ENCODE measurements at regions not wholly inside any gene's neighbourhood (a gene's known extent, or its start where the extent isn't known, plus 50 kb on each side); places are given as distances from the start of the nearest gene placed in this dataset.

- no peak overlapping the region for H3K4me3 Mint-ChIP-seq
- POLR2A ChIA-PET, result no interaction called here
- ATAC-seq (ENCODE audit: low read depth) (no peak), DNase-seq (no peak)
- H3K4me1 Mint-ChIP-seq, result no peaks in the 10 kb centered on the region
- H3K27ac Mint-ChIP-seq, result no peak overlapping the region
- no peaks in the 10 kb centered on the region for H3K27me3 Mint-ChIP-seq
- TF ChIP-seq CTCF (IDR thresholded peaks at IDR 0.05), result no peak
- intact Hi-C loops (cut with micrococcal nuclease), result no loop called here
- CTCF ChIA-PET, result no interaction called here
- H3K36me3 Mint-ChIP-seq (ENCODE audit: low read depth), result no peaks in the 10 kb centered on the region
- no peaks in the 10 kb centered on the region for H3K9me3 Mint-ChIP-seq
These were observed 599.3 kb upstream of the MKI67 start for GRCh38 chr10:128725531-128725930.

GRCh38 chr10:128727114-128727513 is 600.9 kb upstream of the MKI67 start:
- no peaks in the 10 kb centered on the region for H3K36me3 Mint-ChIP-seq (ENCODE audit: low read depth)
- H3K27ac Mint-ChIP-seq, result no peak overlapping the region
- H3K4me1 Mint-ChIP-seq, result no peaks in the 10 kb centered on the region
- no peaks in the 10 kb centered on the region for H3K9me3 Mint-ChIP-seq
- no peak overlapping the region for H3K4me3 Mint-ChIP-seq
- ChIA-PET POLR2A (no interaction called here), CTCF (no interaction called here)
- intact Hi-C loops (cut with micrococcal nuclease), result no loop called here
- DNase-seq (no peak), ATAC-seq (ENCODE audit: low read depth) (no peak)
- TF ChIP-seq CTCF (IDR thresholded peaks at IDR 0.05), result no peak
- no peaks in the 10 kb centered on the region for H3K27me3 Mint-ChIP-seq

GRCh38 chr10:128729910-128730420 is 603.7 kb upstream of the MKI67 start:
- intact Hi-C loops (cut with micrococcal nuclease), result no loop called here
- no peak overlapping the region for H3K4me3 Mint-ChIP-seq
- CTCF ChIA-PET, result no interaction called here
- no peak for DNase-seq
- TF ChIP-seq CTCF (IDR thresholded peaks at IDR 0.05), result no peak
- no peak for ATAC-seq (ENCODE audit: low read depth)
- no peak overlapping the region for H3K27ac Mint-ChIP-seq
- no peaks in the 10 kb centered on the region for H3K9me3 Mint-ChIP-seq
- H3K4me1 Mint-ChIP-seq, result no peaks in the 10 kb centered on the region
- no peaks in the 10 kb centered on the region for H3K27me3 Mint-ChIP-seq
- no peaks in the 10 kb centered on the region for H3K36me3 Mint-ChIP-seq (ENCODE audit: low read depth)
- POLR2A ChIA-PET, result no interaction called here

- H3K4me3 Mint-ChIP-seq, result no peak overlapping the region
- no peaks in the 10 kb centered on the region for H3K9me3 Mint-ChIP-seq
- ChIA-PET CTCF (no interaction called here), POLR2A (no interaction called here)
- no peaks in the 10 kb centered on the region for H3K27me3 Mint-ChIP-seq
- intact Hi-C loops (cut with micrococcal nuclease), result no loop called here
- no peaks in the 10 kb centered on the region for H3K36me3 Mint-ChIP-seq (ENCODE audit: low read depth)
- no peaks in the 10 kb centered on the region for H3K4me1 Mint-ChIP-seq
- no peak for TF ChIP-seq CTCF (IDR thresholded peaks at IDR 0.05)
- no peak overlapping the region for H3K27ac Mint-ChIP-seq
- no peak for ATAC-seq (ENCODE audit: low read depth)
- DNase-seq, result no peak
These were observed 604.7 kb upstream of the MKI67 start for GRCh38 chr10:128730922-128731321.

- Mint-ChIP-seq H3K27me3 (no peaks in the 10 kb centered on the region), H3K4me3 (no peak overlapping the region), H3K27ac (no peak overlapping the region), H3K9me3 (no peaks in the 10 kb centered on the region), H3K4me1 (no peaks in the 10 kb centered on the region), H3K36me3 (ENCODE audit: low read depth) (no peaks in the 10 kb centered on the region)
- no peak for TF ChIP-seq CTCF (IDR thresholded peaks at IDR 0.05)
- ChIA-PET CTCF (no interaction called here), POLR2A (no interaction called here)
- DNase-seq (no peak), ATAC-seq (ENCODE audit: low read depth) (no peak)
- intact Hi-C loops (cut with micrococcal nuclease), result no loop called here
These were observed 607.9 kb upstream of the MKI67 start for GRCh38 chr10:128734161-128734560.
